ENCODE measurements at regions not wholly inside any gene's neighbourhood (a gene's known extent, or its start where the extent isn't known, plus 50 kb on each side); places are given as distances from the start of the nearest gene placed in this dataset.

- no peak overlapping the region for H3K4me3 ChIP-seq
- no peak for DNase-seq (ENCODE audit: low read depth, low spot score)
- H3K27ac ChIP-seq, result 0 out of 2 replicates have a peak overlapping the region, but pooled peaks have one; percentile 10
- no peaks in the 10 kb centered on the region for H3K36me3 ChIP-seq (ENCODE audit: insufficient read depth, low read length)
- no peaks in the 10 kb centered on the region for H3K9me3 ChIP-seq (ENCODE audit: low read depth, low read length)
- TF ChIP-seq EZH2 (IDR thresholded peaks at IDR 0.05), result no peak
- TF ChIP-seq FOXP2 (optimal IDR thresholded peaks at IDR 0.05; ENCODE audit: control extremely low read depth, extremely low read length, insufficient read depth), result no peak
- TF ChIP-seq POLR2AphosphoS5 (IDR thresholded peaks at IDR 0.05; ENCODE audit: borderline replicate concordance, low read depth, low read length), result no peak
- no peak overlapping the region for H3K9ac ChIP-seq (ENCODE audit: insufficient read length)
These were observed 1187.3 kb upstream of the SEL1L start for GRCh38 chr14:82720946-82721345.

GRCh38 chr14:82724316-82724715 is 1190.7 kb upstream of the SEL1L start:
- DNase-seq (ENCODE audit: low read depth, low spot score), result no peak
- Histone ChIP-seq H3K27ac (no peak overlapping the region), H3K36me3 (ENCODE audit: insufficient read depth, low read length) (no peaks in the 10 kb centered on the region), H3K9ac (ENCODE audit: insufficient read length) (no peak overlapping the region), H3K4me3 (no peak overlapping the region), H3K9me3 (ENCODE audit: low read depth, low read length) (no peaks in the 10 kb centered on the region)
- TF ChIP-seq POLR2AphosphoS5 (IDR thresholded peaks at IDR 0.05; ENCODE audit: borderline replicate concordance, low read depth, low read length) (no peak), FOXP2 (optimal IDR thresholded peaks at IDR 0.05; ENCODE audit: control extremely low read depth, extremely low read length, insufficient read depth) (no peak), EZH2 (IDR thresholded peaks at IDR 0.05) (no peak)

GRCh38 chr14:82725213-82725612 is 1191.6 kb upstream of the SEL1L start:
- Histone ChIP-seq H3K27ac (no peak overlapping the region), H3K4me3 (no peak overlapping the region), H3K9me3 (ENCODE audit: low read depth, low read length) (no peaks in the 10 kb centered on the region), H3K36me3 (ENCODE audit: insufficient read depth, low read length) (no peaks in the 10 kb centered on the region), H3K9ac (ENCODE audit: insufficient read length) (no peak overlapping the region)
- TF ChIP-seq EZH2 (IDR thresholded peaks at IDR 0.05) (no peak), POLR2AphosphoS5 (IDR thresholded peaks at IDR 0.05; ENCODE audit: borderline replicate concordance, low read depth, low read length) (no peak), FOXP2 (optimal IDR thresholded peaks at IDR 0.05; ENCODE audit: control extremely low read depth, extremely low read length, insufficient read depth) (no peak)
- DNase-seq (ENCODE audit: low read depth, low spot score), result no peak

GRCh38 chr14:82731526-82731925 is 1197.9 kb upstream of the SEL1L start:
- Histone ChIP-seq H3K27ac (no peak overlapping the region), H3K9me3 (ENCODE audit: low read depth, low read length) (no peaks in the 10 kb centered on the region), H3K4me3 (no peak overlapping the region), H3K9ac (ENCODE audit: insufficient read length) (no peak overlapping the region), H3K36me3 (ENCODE audit: insufficient read depth, low read length) (no peaks in the 10 kb centered on the region)
- TF ChIP-seq POLR2AphosphoS5 (IDR thresholded peaks at IDR 0.05; ENCODE audit: borderline replicate concordance, low read depth, low read length) (no peak), FOXP2 (optimal IDR thresholded peaks at IDR 0.05; ENCODE audit: control extremely low read depth, extremely low read length, insufficient read depth) (no peak), EZH2 (IDR thresholded peaks at IDR 0.05) (no peak)
- DNase-seq (ENCODE audit: low read depth, low spot score), result no peak

- Histone ChIP-seq H3K4me3 (no peak overlapping the region), H3K27ac (no peak overlapping the region), H3K36me3 (ENCODE audit: insufficient read depth, low read length) (no peaks in the 10 kb centered on the region), H3K9me3 (ENCODE audit: low read depth, low read length) (no peaks in the 10 kb centered on the region), H3K9ac (ENCODE audit: insufficient read length) (no peak overlapping the region)
- DNase-seq (ENCODE audit: low read depth, low spot score), result no peak
- TF ChIP-seq FOXP2 (optimal IDR thresholded peaks at IDR 0.05; ENCODE audit: control extremely low read depth, extremely low read length, insufficient read depth) (no peak), EZH2 (IDR thresholded peaks at IDR 0.05) (no peak)
These were observed 1206.9 kb upstream of the SEL1L start for GRCh38 chr14:82740547-82740946.

- H3K4me3 ChIP-seq, result no peak overlapping the region
- no peak for DNase-seq (ENCODE audit: low read depth, low spot score)
- H3K9me3 ChIP-seq (ENCODE audit: low read depth, low read length), result no peaks in the 10 kb centered on the region
- TF ChIP-seq EZH2 (IDR thresholded peaks at IDR 0.05) (no peak), FOXP2 (optimal IDR thresholded peaks at IDR 0.05; ENCODE audit: control extremely low read depth, extremely low read length, insufficient read depth) (no peak), POLR2AphosphoS5 (IDR thresholded peaks at IDR 0.05; ENCODE audit: borderline replicate concordance, low read depth, low read length) (no peak)
- no peak overlapping the region for H3K27ac ChIP-seq
- H3K36me3 ChIP-seq (ENCODE audit: insufficient read depth, low read length), result no peaks in the 10 kb centered on the region
- H3K9ac ChIP-seq (ENCODE audit: insufficient read length), result no peak overlapping the region
These were observed 1221.8 kb upstream of the SEL1L start for GRCh38 chr14:82755476-82755875.

- Histone ChIP-seq H3K4me3 (no peak overlapping the region), H3K9me3 (ENCODE audit: low read depth, low read length) (no peaks in the 10 kb centered on the region), H3K9ac (ENCODE audit: insufficient read length) (no peak overlapping the region), H3K27ac (no peak overlapping the region), H3K36me3 (ENCODE audit: insufficient read depth, low read length) (no peaks in the 10 kb centered on the region)
- TF ChIP-seq EZH2 (IDR thresholded peaks at IDR 0.05), result no peak
- TF ChIP-seq POLR2AphosphoS5 (IDR thresholded peaks at IDR 0.05; ENCODE audit: borderline replicate concordance, low read depth, low read length), result no peak
- TF ChIP-seq FOXP2 (optimal IDR thresholded peaks at IDR 0.05; ENCODE audit: control extremely low read depth, extremely low read length, insufficient read depth), result no peak
- DNase-seq (ENCODE audit: low read depth, low spot score), result no peak
These were observed 1222.3 kb upstream of the SEL1L start for GRCh38 chr14:82755923-82756322.

- no peak for TF ChIP-seq POLR2AphosphoS5 (IDR thresholded peaks at IDR 0.05; ENCODE audit: borderline replicate concordance, low read depth, low read length)
- Histone ChIP-seq H3K36me3 (ENCODE audit: insufficient read depth, low read length) (no peaks in the 10 kb centered on the region), H3K9me3 (ENCODE audit: low read depth, low read length) (no peaks in the 10 kb centered on the region), H3K27ac (no peak overlapping the region), H3K9ac (ENCODE audit: insufficient read length) (no peak overlapping the region), H3K4me3 (no peak overlapping the region)
- DNase-seq (ENCODE audit: low read depth, low spot score), result no peak
These were observed 1224.1 kb upstream of the SEL1L start for GRCh38 chr14:82757776-82758175.

GRCh38 chr14:82759656-82760055 is 1226.0 kb upstream of the SEL1L start:
- Histone ChIP-seq H3K9me3 (ENCODE audit: low read depth, low read length) (no peaks in the 10 kb centered on the region), H3K27ac (no peak overlapping the region), H3K36me3 (ENCODE audit: insufficient read depth, low read length) (no peaks in the 10 kb centered on the region), H3K9ac (ENCODE audit: insufficient read length) (no peak overlapping the region), H3K4me3 (no peak overlapping the region)
- TF ChIP-seq EZH2 (IDR thresholded peaks at IDR 0.05) (no peak), FOXP2 (optimal IDR thresholded peaks at IDR 0.05; ENCODE audit: control extremely low read depth, extremely low read length, insufficient read depth) (no peak)
- no peak for DNase-seq (ENCODE audit: low read depth, low spot score)
